ENCODE measurements at regions not wholly inside any gene's neighbourhood (a gene's known extent, or its start where the extent isn't known, plus 50 kb on each side); places are given as distances from the start of the nearest gene placed in this dataset.

- Histone ChIP-seq H2BK120ac (ENCODE audit: low read depth, low read length, poor library complexity, severe bottlenecking) (no peak overlapping the region), H2BK15ac (ENCODE audit: low read depth, low read length) (no peak overlapping the region), H3K9me3 (ENCODE audit: control insufficient read depth, low read depth, low read length) (no peaks in the 10 kb centered on the region), H3K14ac (ENCODE audit: insufficient read depth, low read length) (no peak overlapping the region), H3K9ac (ENCODE audit: extremely low read depth, insufficient read length, low read length) (no peak overlapping the region), H4K5ac (ENCODE audit: insufficient read length, low read depth, low read length) (no peak overlapping the region), H4K91ac (ENCODE audit: insufficient read length, low read depth, low read length) (no peak overlapping the region), H4K20me1 (ENCODE audit: control insufficient read depth, insufficient read depth, insufficient read length) (no peaks in the 10 kb centered on the region), H2AFZ (ENCODE audit: low read length) (no peak overlapping the region), H3K4me2 (ENCODE audit: insufficient read depth, insufficient read length, low read length) (no peak overlapping the region), H3K4me1 (ENCODE audit: insufficient read depth, low read length) (no peaks in the 10 kb centered on the region), H3K27me3 (ENCODE audit: insufficient read depth, low read length) (no peaks in the 10 kb centered on the region), H3K23me2 (ENCODE audit: insufficient read length, low read depth, low read length, poor library complexity, severe bottlenecking) (no peaks in the 10 kb centered on the region), H3K4ac (ENCODE audit: low read depth, low read length) (no peak overlapping the region), H3K79me1 (ENCODE audit: insufficient read depth, low read depth, low read length, poor library complexity, severe bottlenecking) (no peaks in the 10 kb centered on the region), H2BK20ac (ENCODE audit: low read depth, low read length, poor library complexity, severe bottlenecking) (no peak overlapping the region), H3K18ac (ENCODE audit: insufficient read length, low read depth, low read length) (no peak overlapping the region), H2BK5ac (ENCODE audit: insufficient read length, low read length) (no peak overlapping the region), H3K27ac (ENCODE audit: insufficient read length, low read depth, low read length) (no peak overlapping the region), H3K79me2 (ENCODE audit: insufficient read depth, low read length) (no peaks in the 10 kb centered on the region), H2BK12ac (ENCODE audit: insufficient read length, low read depth, low read length) (no peak overlapping the region), H3K23ac (ENCODE audit: insufficient read length, low read depth, low read length) (no peak overlapping the region), H3T11ph (ENCODE audit: low read length) (no peak overlapping the region), H3K56ac (ENCODE audit: insufficient read length, low read depth, low read length) (no peak overlapping the region), H4K8ac (replicated peaks; ENCODE audit: insufficient read length, low read depth, low read length) (no peak overlapping the region), H2AK5ac (ENCODE audit: insufficient read length, low read length) (no peak overlapping the region)
- WGBS (ENCODE audit: extremely low coverage, insufficient read length, low lambda C conversion rate) = no CpG with 5 or more reads among the region's 4 CpGs
- no peak for DNase-seq
- Mint-ChIP-seq H3K9me3 (no peaks in the 10 kb centered on the region; a peak in 1 of 5 replicates), H3K4me3 (no peak overlapping the region), H3K36me3 (ENCODE audit: insufficient read depth in 1 of 3, low read depth in 3 of 3) (no peaks in the 10 kb centered on the region), H3K27ac (no peak overlapping the region), H3K4me1 (0 out of 4 replicates have a peak, but pooled peaks cover 0 to 2% of the 10 kb centered on the region in 2 experiments), H3K27me3 (ENCODE audit: low read depth) (no peaks in the 10 kb centered on the region; the same call in 1 of the 2 replicates)
- no peak for TF ChIP-seq CTCF (conservative IDR thresholded peaks at IDR 0.05)
Measured at GRCh38 chr2:6036211-6036610, 344.0 kb downstream of the SOX11 start.

Data from H9 (cell line).